ENCODE measurements at regions not wholly inside any gene's neighbourhood (a gene's known extent, or its start where the extent isn't known, plus 50 kb on each side); places are given as distances from the start of the nearest gene placed in this dataset.
A peak's percentile ranks its signal among the peaks of the same experiment; 100 is the strongest.
"Not testable (repeated sequence)": the region's sequence is repeated elsewhere in the genome, so short reads cannot be mapped to it uniquely, and the experiment has no call there.

DNA sequence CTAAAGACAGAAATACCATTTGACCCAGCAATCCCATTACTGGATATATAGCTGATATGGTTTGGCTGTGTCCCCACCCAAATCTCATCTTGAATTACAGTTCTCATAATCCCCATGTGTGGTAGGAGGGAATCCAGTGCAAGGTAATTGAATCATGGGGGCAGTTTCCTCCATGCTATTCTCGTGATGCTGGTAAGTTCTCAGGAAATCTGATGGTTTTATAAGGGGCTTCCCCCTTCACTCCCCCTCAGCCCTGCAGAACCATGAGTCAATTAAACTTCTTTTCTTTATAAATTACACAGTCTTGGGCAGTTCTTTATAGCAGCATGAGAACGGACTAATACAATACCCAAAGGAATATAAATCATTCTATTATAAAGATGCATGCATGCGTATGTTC, 184.6 kb upstream of the NR3C1 start:
- not testable (repeated sequence) for DNase-seq

DNA sequence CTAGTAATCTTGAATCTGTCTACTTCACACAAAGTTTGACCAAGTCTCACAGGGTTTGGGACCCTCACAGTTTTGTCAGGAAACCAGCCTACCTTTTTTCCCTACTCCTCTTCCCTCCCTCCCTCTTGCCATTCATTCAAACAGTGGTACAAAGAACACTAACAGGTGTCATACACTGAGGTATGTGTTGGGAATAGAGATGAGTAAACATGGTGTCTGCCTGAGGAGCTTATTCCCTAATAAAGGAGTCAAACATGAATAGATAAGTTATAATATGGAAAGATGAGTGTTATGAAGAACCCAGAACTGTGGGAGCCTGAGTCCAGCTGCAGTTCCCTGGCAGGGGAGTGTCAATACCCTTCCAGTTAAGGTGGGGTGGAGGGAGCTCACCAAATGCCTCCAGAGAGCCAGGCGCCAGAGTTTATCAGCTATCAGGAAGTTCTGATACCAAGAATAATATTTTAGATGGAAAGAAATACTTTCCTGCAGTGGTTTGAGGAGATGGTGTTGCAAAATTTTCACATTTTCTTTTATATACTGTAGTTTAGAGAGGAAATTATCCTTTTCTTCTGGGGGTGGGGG, 183.4 kb upstream of the NR3C1 start:
- DNase-seq, result no peak

DNA sequence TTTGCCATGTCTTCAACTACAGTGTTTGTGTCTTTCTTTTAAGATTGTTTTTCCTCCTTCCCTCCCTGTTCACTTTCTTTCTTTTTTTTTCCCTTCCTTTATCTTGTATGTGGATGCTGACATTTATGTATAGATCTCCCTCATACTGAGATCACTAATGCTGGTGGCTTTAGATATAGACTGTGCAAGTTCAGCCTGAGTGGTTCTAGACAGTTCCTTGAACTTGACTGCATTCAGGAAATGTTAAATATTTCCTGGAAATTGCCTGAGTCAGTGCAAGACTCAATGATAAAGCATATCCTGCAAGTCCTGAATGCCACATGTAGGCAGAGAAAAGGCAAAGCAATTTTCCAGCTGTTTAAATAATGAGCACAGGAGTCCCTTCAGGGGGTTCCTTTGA, 182.5 kb upstream of the NR3C1 start:
- no peak for DNase-seq

DNA sequence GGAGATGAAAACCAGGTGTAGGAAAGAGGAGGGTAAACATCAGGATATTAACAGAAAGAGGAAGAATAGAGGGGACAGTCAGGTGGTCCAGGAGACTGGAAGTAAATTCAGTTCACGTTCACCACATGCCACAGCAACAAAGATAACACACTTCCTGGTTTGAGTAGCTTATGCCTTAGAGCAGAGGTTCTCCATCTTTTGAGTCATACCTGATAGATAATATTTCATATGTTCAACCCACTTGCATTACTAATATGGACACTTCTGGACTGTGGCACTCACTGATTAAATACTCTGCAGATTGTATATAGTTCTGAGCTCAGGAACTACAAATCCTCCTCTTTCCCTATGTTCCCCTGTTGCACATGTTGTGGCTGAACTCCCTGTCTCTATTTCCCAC, 179.9 kb upstream of the NR3C1 start:
- DNase-seq, result no peak

DNA sequence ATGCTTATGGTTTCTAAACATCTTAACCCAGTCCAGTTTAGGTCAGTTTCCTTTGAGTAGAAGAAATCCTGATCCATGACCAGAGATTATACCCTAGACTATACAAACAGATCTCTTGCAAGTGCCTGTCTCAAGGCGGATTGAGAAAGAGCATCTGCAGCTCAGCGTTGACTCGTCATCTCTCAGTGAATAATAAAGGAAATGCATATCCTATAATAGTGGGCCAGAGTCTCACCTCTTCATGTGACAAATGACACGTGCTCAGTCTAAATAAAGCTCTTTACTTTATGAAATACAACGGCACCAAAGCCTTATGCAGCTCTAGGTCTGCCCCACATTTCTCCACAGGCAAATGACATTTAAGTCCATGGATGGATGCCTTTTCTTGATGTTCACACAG, 179.4 kb upstream of the NR3C1 start:
- no peak for DNase-seq

DNA sequence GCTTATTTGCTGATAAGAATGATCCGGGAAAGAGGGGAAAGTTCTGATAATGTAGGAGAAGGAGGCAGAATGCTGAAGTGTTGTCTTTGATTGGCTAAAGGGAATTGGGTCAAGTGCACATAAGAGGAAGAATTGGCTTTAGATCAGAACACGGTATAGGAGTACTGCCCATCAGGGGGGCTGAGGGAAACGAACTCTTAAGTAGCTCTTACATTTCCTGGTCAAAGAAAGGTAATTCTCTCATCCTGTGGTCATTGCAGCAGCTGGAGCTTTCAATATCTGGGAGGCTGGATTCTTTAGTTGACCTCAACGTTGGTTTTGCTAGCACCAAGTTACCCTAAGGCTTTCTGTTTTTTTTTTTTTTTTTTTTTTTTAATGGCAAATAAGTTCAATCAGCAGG, 178.7 kb upstream of the NR3C1 start:
- DNase-seq, result no peak

DNA sequence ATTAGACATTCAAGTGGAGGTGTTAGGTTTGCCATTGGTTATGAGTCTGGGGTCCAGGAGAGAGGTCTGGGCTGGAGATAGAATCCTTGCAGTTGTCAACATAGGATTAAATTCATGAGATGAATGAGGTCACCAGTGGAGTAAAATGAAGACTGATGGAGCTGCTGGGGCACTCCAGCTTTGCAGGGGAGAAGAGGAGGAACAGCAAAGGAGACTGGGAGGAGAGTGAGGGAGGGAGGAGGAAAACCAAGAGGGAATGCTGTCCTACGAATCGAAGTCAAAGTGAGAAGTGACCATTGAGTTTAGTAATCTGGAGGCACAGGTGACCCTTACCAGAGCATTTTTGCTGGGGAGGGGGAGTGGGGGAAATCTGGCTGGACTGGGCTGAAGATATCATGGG, 178.2 kb upstream of the NR3C1 start:
- no peak for DNase-seq

DNA sequence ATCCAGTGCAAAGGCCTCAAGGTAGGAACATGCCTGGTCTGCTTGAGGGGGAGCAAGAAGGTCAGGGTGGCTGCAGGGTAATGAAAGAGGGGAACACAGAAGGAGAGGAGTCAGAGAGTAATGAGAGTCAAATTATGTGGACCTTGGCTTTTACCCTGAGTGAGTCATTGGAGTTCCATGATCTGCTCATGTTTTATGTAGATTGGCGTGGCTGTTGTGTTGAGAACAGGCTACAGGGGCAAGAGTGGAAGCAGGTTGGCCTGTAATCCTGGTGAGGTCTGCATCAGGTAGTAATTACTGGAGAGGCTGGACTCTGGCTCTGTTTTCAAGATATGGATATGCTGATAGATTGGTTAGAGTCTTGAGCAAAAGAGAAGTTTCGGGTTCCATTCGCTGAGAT, 177.7 kb upstream of the NR3C1 start:
- no peak for DNase-seq

DNA sequence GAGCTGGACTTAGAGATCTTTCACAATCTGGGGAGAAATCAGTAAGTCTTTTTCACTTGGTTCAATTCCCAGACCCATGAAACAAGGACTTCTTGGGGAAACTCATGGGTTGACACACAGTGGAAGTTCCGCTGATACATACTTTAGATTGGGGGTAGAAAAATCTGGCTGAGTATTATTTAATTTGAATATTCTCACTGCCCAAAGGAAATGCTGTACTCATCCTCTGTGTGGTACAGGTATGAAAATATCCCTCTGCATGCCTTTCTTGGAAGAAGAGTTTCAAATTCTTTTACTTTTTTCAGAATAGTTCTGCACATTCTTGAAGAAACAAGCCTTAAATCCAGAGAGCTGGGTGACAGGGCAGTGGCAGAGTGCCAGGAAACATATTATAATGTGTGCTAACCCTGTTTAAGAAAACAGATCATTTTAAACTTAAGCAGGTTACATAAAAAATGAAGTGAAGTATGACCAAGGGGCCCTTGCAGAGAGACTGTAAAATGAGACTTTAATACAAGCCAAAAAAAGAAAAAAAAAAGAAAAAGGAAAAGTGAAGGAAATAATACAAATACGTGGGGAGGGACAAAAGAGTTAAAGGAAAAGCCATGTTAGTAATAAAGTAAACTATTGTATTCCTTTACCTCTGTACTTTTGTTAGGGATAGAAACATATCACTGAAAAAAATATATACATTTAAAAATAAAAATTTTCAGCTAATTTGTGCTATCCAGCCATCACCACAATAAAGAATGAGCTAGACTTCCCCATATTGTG, 173.4 kb upstream of the NR3C1 start:
- no peak for DNase-seq

DNA sequence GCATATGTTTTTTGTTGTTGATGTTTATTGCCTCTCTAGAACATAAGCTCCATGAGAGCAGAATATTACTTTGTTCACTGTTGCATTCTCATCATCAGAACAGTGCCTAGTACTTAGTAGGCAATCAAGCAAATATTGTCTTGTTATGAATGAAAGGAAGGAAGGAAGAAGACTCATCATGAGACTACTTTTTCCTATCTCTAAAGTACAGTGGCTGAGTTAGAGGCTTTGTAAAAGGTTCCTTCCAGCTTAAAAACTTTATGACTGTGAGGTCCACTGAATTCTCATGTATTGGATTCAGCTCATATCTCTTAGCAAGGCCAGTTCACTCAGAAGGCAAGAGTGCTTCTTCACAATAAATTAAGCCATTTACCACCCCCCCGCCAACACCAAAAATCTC, 171.8 kb upstream of the NR3C1 start:
- no peak for DNase-seq

DNA sequence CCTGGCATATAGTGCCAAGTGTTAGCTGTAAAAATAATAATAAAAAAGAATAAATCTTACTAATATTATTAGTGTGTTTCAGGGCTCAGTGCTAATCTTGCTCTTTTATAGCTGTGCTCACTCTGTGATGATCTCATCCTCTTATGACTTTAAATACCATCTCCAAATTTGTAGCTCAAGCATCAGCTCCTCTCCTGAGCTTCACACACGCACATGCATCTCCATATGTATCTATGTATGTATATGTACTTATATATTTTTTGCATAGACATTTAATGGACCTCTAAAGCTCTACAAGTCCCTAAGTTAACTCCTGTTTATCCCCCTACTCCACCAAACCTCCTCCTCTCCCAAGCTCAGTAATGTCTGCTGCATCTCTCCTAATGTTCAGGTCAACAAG, 170.8 kb upstream of the NR3C1 start:
- no peak for DNase-seq

DNA sequence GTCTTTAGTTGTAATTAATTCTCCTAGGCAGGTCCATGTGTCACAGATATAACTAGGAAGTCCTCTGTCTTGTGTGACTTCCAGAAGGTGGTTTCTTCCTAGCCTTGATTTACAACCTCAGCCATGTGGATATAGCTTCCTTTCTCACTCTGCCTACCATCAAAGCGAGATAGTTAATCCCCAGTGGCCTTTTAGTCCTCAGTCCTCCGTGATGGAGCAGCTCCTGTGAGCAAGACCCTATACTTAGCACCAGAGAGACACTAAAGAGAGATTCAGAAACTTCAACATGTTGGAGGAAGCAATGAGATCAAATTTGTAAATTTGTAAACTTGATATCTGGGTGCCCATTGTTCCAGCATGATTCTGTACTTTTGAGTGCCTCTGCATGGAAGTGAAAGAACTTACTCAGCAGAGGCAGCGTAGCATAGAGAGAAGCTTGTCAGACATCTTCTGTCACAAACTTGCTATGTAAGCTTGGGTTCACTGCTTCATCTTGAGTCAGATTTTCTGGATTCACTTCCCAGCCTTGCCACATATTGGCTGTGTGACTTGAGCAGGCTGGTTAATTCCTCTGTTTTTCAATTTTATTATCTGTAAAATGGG, 170.2 kb upstream of the NR3C1 start:
- peak in 2 of 56 donors; percentile 2 to 4 for DNase-seq

DNA sequence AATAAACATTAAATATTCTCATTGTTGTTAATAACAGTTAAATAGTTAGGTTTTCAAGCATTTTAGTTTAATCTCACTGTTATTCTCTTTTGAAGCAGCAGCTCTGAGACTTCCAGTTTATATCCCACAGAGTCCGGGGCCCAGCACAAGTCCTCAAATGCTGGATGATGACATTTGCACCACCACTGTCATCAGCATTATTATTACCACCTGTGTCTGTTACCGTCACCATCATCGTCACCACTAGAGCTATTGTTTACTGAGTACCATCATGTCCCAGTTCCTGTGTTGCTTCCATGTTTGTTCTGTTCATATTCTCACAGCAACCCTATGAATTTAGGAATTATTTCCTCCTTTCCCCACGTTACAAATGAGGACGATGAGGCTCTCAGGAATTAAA, 169.2 kb upstream of the NR3C1 start:
- no peak for DNase-seq

DNA sequence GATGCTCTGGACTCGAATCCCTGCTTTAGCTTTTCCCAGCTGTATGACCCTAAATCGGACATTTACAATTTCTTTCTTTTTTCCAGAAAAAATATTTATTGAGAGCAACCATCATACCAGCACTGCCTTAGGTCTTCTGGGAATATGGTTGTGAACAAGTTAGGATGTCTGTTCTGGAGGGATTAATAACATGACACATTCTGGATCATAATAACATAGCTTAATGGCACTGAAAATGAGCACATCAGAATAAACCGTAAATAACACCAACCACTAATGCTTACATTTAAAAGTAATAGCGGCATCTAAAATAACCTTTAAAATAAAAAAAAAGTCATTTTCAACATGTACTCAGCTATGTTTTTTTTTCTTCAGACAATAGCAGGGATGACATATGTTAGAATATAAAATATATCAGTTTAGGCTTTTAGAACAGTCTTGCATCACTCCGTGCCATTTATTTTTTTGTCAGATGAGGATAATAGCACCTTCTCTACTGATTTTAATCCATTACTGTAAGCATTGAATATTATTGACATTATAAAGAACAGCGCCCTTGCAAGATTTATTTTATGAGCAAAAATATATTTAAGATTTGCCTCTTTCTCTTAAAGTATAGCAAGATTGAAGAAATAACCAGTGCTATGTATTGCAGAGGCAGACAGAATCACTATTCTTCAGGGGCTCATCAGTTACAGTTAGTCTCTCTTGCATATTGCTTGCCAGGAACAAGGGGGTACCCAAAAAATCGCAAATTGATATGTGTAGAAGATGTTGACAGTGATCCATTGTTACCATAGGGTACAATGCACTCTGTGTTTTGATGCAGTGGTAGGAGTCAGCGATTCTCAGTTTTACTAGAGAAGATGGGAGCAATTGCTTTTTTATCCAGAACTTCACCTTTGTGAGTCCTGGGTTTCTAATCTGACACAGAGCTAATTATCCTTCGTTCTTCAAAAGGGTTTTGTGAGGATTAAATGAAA, 168.4 kb upstream of the NR3C1 start:
- DNase-seq, result no peak

DNA sequence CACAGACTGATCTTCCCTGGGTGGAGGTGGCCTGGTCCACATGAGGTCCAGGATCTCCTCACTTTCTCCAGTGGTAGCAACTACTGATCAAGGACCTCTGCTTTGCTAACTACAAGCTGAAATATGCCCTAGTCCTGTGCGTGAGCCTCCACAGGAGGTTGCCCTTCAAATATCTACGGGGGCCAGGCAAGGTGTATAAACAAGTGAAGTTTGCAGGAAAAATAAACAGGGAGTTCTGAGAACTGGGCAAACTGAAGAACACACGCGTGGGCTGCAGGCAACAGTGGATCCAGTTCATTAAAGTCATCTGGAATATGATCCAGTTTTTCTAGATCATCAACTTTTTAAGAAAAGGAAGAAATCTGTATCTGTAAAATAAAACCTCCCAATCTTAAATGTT, 167.5 kb upstream of the NR3C1 start:
- no peak for DNase-seq

DNA sequence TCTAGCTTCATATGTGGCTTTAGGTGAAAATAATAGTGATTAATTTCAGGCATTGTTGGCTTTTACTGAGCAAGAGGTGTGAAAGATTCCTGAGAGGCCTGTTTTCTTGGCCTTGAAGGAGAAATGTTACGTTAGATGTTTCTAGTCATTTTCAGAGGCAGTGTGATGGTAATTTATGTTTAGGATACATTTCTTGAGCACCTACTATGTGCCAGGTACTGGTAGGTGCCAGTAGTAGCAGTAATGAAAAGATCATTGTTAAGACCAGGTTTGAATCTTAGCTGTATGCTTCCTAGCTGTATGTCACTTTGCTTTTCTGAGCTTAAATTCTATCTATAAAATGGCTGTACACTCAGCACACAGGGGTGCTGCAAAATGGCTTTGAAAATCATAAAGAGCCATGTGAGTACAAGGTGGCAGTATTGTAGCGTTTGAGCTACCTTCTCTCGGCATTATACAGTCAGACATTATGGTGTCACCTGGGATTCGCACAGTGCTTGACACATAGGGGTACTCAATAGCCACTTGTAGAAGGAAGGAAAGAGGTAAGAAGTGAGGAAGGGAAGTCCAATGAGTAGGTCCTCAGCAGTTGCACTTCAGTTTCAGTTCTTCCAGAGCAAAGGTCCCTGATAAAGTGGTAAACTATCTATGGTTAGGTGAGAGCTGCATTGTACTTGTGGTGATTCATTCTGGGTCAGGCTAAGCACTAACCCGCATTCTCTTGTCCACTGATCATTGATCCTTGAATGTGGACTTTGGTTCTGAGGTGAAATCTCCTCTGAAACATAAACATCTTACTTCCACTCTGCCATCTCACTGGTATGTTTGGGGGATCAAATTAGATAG, 166.5 kb upstream of the NR3C1 start:
- no peak for DNase-seq

DNA sequence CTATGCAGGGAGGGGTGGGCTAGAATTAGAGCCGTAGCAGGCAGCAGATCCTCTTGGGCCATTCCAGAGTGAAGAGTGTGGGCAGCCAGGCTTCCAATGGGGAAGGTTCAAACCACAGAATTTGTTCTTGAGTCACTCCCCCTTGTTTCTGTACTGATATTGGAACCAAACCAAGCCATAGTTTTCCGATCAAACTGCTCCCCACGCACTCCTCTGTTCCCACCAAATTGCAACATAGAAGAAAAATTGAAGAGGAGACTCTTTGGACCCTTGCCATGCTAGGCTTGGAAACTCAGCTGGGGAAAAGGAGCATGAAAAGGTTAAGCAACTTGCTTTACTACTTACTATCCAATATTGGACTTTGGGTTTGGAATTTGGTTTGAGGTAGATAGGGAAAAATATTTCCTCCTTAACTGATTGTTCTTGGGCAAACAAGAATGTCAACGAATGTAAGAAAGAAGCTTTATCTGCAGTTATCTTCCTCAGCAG, 165.8 kb upstream of the NR3C1 start:
- no peak for DNase-seq

DNA sequence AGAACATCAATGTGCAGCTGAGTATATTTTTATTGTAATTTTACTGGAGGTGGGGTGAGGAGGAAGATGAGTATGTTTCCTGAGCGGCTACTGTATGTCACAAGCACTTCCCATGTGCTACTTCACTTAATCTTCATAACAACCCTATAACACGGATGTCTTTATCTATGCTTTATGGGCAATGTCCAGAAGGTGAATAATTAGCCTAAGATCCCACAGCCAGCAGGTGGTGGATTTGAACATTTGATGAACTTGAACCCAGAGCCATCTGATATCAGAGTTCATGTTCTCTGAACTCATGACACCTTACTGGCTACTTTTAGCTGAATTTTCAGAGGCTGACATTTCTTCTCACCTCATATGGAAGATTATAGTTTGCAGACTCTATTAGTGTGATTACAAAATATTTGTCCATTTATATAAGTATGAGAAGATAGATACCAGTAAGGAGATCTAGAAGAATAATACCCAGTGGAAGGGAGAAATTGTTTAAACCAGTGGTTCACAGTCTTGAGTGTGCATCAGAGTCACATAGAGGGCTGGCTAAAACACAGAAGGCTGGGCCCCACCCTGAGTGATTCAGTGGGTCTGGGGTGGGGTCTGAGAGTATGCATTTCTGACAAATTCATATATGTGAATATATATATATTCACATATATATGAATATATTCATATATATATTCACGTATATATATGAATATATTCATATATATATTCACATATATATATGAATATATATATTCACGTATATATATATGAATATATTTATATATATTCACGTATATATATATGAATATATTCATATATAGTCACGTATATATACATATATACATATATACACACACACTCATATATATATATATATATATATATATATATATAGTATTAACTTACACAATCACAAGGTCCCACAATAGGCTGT, 164.4 kb upstream of the NR3C1 start:
- DNase-seq, result no peak

DNA sequence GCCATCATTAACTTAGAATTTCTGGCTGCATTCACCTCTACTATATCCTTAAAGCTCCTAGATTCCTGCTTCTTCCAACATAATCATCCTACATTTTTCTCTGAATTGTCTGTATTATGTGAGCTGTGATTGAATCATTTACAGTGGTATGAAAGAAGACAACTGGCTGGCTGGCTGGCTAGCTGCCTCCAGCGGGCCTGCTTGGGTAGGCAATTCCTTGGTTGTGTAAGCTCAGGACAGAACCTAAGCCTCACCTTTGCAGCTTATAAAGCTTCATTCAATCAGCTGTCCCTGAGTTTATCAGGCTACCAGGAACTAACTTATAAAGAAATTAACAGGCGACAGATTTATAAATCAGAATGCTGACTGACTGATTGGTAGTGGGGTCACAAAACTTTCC, 162.7 kb upstream of the NR3C1 start:
- DNase-seq, result no peak

DNA sequence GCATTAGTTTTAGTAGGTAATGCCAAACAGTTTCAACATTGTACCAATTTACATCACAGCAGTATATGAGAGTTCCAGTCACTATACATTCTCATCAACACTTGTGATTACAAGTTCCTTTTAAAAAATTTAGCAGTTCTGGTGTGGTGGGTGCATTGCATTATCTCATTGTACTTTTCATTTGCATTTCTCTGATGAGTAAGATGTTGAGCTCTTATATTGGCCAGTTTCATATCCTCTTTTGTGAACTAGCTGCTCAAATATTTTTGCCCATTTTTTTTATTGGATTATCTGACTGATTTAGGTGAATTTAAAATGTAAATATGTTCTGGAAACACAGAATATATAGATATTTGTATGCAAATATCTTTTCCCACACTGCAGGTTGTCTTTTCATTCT, 160.9 kb upstream of the NR3C1 start:
- no peak for DNase-seq

All from nucleus accumbens (tissue), 56 donors.